ENCODE measurements at regions not wholly inside any gene's neighbourhood (a gene's known extent, or its start where the extent isn't known, plus 50 kb on each side); places are given as distances from the start of the nearest gene placed in this dataset.

DNA sequence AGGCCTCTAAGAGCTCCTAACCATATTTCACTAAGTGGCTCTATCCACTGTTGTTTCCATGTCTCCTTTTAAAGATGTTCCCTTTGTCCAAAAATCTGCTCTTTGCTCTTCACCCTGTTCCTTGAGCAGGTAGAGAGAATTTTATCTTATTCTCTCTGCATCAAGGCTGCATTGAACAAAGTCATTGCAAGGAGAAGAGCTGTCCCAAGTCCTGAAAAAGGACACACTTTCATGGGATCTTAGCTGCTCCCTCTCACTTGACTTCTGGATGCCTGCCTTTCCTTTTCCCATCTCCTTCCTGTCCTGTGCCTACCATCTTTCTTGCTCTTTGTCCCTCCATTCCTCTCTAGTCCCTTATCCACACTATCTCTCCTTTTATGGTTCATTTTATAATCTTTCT is 235.2 kb upstream of the THSD7B start:
- H3K9me3 Mint-ChIP-seq: no peaks in the 10 kb centered on the region
- no peaks in the 10 kb centered on the region for H3K36me3 Mint-ChIP-seq (ENCODE audit: low read depth)
- H3K4me1 Mint-ChIP-seq (ENCODE audit: low read depth): no peaks in the 10 kb centered on the region
- no peak overlapping the region for H3K27ac Mint-ChIP-seq
- H3K27me3 Mint-ChIP-seq (ENCODE audit: low read depth): no peaks in the 10 kb centered on the region
- no peak overlapping the region for H3K4me3 Mint-ChIP-seq

GRCh38 chr2:136527560-136527959 is 237.8 kb upstream of the THSD7B start:
- no peaks in the 10 kb centered on the region for H3K4me1 Mint-ChIP-seq (ENCODE audit: low read depth)
- H3K36me3 Mint-ChIP-seq (ENCODE audit: low read depth): no peaks in the 10 kb centered on the region
- no peak overlapping the region for H3K4me3 Mint-ChIP-seq
- no peaks in the 10 kb centered on the region for H3K9me3 Mint-ChIP-seq
- no peak overlapping the region for H3K27ac Mint-ChIP-seq
- no peaks in the 10 kb centered on the region for H3K27me3 Mint-ChIP-seq (ENCODE audit: low read depth)

DNA sequence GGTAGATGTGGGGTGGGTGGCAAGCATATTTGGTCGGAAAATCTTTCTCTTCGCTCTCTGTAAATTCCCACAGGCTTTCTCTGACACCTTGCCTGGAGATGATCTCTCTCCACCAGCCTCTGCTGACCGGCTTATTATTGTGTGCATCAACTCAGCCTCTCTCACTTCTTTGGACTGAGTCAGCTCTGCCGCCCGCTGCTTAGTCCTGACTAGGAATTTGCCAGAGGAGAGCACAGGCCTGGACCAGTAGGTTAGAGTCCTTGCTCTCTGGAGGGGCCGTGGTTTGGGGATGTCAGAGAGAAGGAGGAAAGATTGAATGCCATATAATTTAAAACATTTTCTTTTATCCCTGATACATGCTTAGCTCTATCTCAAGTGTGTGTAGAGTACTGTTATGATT is 242.6 kb upstream of the THSD7B start:
- Mint-ChIP-seq H3K36me3 (ENCODE audit: low read depth) (no peaks in the 10 kb centered on the region), H3K9me3 (no peaks in the 10 kb centered on the region), H3K4me1 (ENCODE audit: low read depth) (no peaks in the 10 kb centered on the region), H3K4me3 (no peak overlapping the region), H3K27me3 (ENCODE audit: low read depth) (no peaks in the 10 kb centered on the region), H3K27ac (no peak overlapping the region)

GRCh38 chr2:136517716-136518115 is 247.6 kb upstream of the THSD7B start:
- H3K4me1 Mint-ChIP-seq (ENCODE audit: low read depth): no peaks in the 10 kb centered on the region
- H3K27me3 Mint-ChIP-seq (ENCODE audit: low read depth): peaks cover 4% of the 10 kb centered on the region
- H3K9me3 Mint-ChIP-seq: no peaks in the 10 kb centered on the region
- H3K36me3 Mint-ChIP-seq (ENCODE audit: low read depth): no peaks in the 10 kb centered on the region
- H3K27ac Mint-ChIP-seq: no peak overlapping the region
- H3K4me3 Mint-ChIP-seq: no peak overlapping the region

GRCh38 chr2:136510244-136510643 is 255.1 kb upstream of the THSD7B start:
- H3K27me3 Mint-ChIP-seq (ENCODE audit: low read depth): no peaks in the 10 kb centered on the region
- no peaks in the 10 kb centered on the region for H3K9me3 Mint-ChIP-seq
- no peak overlapping the region for H3K27ac Mint-ChIP-seq
- H3K36me3 Mint-ChIP-seq (ENCODE audit: low read depth): no peaks in the 10 kb centered on the region
- no peak overlapping the region for H3K4me3 Mint-ChIP-seq
- H3K4me1 Mint-ChIP-seq (ENCODE audit: low read depth): no peaks in the 10 kb centered on the region

GRCh38 chr2:136505462-136505861 is 259.9 kb upstream of the THSD7B start:
- Mint-ChIP-seq H3K9me3 (no peaks in the 10 kb centered on the region), H3K36me3 (ENCODE audit: low read depth) (no peaks in the 10 kb centered on the region), H3K4me1 (ENCODE audit: low read depth) (no peaks in the 10 kb centered on the region), H3K27me3 (ENCODE audit: low read depth) (peaks cover 3% of the 10 kb centered on the region), H3K4me3 (no peak overlapping the region), H3K27ac (no peak overlapping the region)

DNA sequence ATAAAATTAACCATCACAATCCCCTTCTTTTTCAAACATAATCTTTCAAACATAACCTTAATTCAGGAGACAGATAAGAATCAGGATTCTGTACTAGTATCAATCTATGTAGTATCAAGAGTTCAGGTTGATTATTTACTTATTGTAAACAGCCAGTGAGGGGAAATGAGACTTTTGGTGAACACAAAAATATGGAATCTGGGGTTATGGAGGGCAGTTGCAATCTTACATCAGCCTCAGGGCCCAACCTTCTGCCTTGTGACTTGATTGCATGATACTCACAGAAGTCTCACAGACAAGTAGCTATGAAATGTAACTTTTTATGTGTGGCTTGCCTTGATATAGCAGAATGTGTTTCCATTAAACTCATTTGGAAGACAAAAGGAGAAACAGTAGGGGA is 262.7 kb upstream of the THSD7B start:
- peaks cover 3% of the 10 kb centered on the region for H3K27me3 Mint-ChIP-seq (ENCODE audit: low read depth)
- no peak overlapping the region for H3K27ac Mint-ChIP-seq
- H3K9me3 Mint-ChIP-seq: no peaks in the 10 kb centered on the region
- no peak overlapping the region for H3K4me3 Mint-ChIP-seq
- H3K36me3 Mint-ChIP-seq (ENCODE audit: low read depth): no peaks in the 10 kb centered on the region
- H3K4me1 Mint-ChIP-seq (ENCODE audit: low read depth): no peaks in the 10 kb centered on the region

GRCh38 chr2:136497709-136498108 is 267.6 kb upstream of the THSD7B start:
- H3K27ac Mint-ChIP-seq: no peak overlapping the region
- H3K4me1 Mint-ChIP-seq (ENCODE audit: low read depth): no peaks in the 10 kb centered on the region
- no peaks in the 10 kb centered on the region for H3K36me3 Mint-ChIP-seq (ENCODE audit: low read depth)
- no peaks in the 10 kb centered on the region for H3K9me3 Mint-ChIP-seq
- H3K4me3 Mint-ChIP-seq: no peak overlapping the region
- peaks cover 7% of the 10 kb centered on the region for H3K27me3 Mint-ChIP-seq (ENCODE audit: low read depth)

- Mint-ChIP-seq H3K4me3 (no peak overlapping the region), H3K27me3 (ENCODE audit: low read depth) (peaks cover 7% of the 10 kb centered on the region), H3K4me1 (ENCODE audit: low read depth) (no peaks in the 10 kb centered on the region), H3K36me3 (ENCODE audit: low read depth) (no peaks in the 10 kb centered on the region), H3K27ac (no peak overlapping the region), H3K9me3 (no peaks in the 10 kb centered on the region)
Measured at GRCh38 chr2:136496966-136497365, 268.4 kb upstream of the THSD7B start.

GRCh38 chr2:136495636-136496035 is 269.7 kb upstream of the THSD7B start:
- H3K27me3 Mint-ChIP-seq (ENCODE audit: low read depth): peaks cover 4% of the 10 kb centered on the region
- H3K9me3 Mint-ChIP-seq: no peaks in the 10 kb centered on the region
- H3K4me3 Mint-ChIP-seq: no peak overlapping the region
- H3K36me3 Mint-ChIP-seq (ENCODE audit: low read depth): no peaks in the 10 kb centered on the region
- H3K4me1 Mint-ChIP-seq (ENCODE audit: low read depth): no peaks in the 10 kb centered on the region
- no peak overlapping the region for H3K27ac Mint-ChIP-seq

- H3K9me3 Mint-ChIP-seq: no peaks in the 10 kb centered on the region
- no peak overlapping the region for H3K4me3 Mint-ChIP-seq
- H3K27ac Mint-ChIP-seq: no peak overlapping the region
- H3K4me1 Mint-ChIP-seq (ENCODE audit: low read depth): no peaks in the 10 kb centered on the region
- H3K27me3 Mint-ChIP-seq (ENCODE audit: low read depth): peaks cover 4% of the 10 kb centered on the region
- no peaks in the 10 kb centered on the region for H3K36me3 Mint-ChIP-seq (ENCODE audit: low read depth)
Measured at GRCh38 chr2:136492901-136493300, 272.4 kb upstream of the THSD7B start.

DNA sequence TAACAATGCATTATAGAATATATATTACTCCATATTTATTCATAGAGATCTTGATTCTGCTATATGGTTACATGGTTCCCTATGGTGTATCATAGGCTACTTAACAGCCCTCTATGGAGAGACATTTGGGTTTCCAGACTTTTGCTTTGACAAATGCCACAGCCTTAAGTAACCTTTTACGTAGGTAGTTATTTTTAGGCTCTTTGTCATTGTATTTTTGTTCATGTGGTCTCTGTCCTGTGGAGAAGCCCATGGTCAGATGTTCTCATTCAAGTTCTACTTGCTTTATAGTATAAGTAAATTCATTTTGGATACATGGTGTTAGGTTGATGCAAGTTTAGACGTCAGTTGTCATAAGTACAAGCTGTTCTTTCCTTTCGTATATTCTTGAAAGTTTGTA is 275.2 kb upstream of the THSD7B start:
- Mint-ChIP-seq H3K4me1 (ENCODE audit: low read depth) (no peaks in the 10 kb centered on the region), H3K9me3 (no peaks in the 10 kb centered on the region), H3K27ac (no peak overlapping the region), H3K4me3 (no peak overlapping the region), H3K36me3 (ENCODE audit: low read depth) (no peaks in the 10 kb centered on the region), H3K27me3 (ENCODE audit: low read depth) (no peaks in the 10 kb centered on the region)

DNA sequence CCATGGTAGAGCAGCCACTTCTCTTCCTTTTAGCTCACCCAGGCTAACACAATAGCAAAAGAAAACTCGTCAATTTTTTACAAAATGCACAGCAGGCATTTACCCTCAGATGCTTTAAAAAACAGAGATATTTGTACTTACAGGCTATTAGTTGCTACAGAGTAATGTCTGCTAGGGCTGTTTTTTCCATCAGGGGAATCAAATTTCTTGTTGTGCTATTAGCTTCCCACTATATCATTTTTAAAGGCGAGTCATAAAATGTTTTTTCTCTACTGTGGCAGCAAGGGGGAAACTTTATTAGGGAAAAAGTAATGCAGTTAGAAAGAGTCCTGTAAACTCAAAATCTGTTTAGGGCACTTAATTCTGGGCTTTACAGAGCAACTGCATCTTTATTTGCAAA is 277.9 kb upstream of the THSD7B start:
- no peaks in the 10 kb centered on the region for H3K27me3 Mint-ChIP-seq (ENCODE audit: low read depth)
- H3K4me1 Mint-ChIP-seq (ENCODE audit: low read depth): no peaks in the 10 kb centered on the region
- H3K27ac Mint-ChIP-seq: no peak overlapping the region
- H3K4me3 Mint-ChIP-seq: no peak overlapping the region
- no peaks in the 10 kb centered on the region for H3K9me3 Mint-ChIP-seq
- no peaks in the 10 kb centered on the region for H3K36me3 Mint-ChIP-seq (ENCODE audit: low read depth)

DNA sequence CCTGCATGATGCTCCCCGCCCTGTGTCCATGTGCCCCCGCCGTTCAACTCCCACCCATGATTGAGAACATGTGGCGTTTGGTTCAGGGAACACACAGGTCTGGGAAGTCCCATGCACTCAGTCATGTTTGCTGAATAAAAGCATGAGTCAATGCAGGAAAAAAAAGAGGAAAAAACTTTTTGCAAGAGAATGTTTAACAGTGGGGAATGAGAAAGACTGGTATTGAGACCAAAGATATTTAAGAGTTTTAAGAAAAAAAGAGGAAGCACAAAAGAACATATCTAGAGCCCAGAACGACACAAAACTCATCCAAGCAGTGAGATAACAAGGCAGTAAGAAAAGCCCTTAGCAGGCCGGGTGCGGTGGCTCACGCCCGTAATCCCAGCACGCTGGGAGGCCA is 279.2 kb upstream of the THSD7B start:
- no peaks in the 10 kb centered on the region for H3K27me3 Mint-ChIP-seq (ENCODE audit: low read depth)
- H3K27ac Mint-ChIP-seq: no peak overlapping the region
- no peak overlapping the region for H3K4me3 Mint-ChIP-seq
- no peaks in the 10 kb centered on the region for H3K36me3 Mint-ChIP-seq (ENCODE audit: low read depth)
- H3K4me1 Mint-ChIP-seq (ENCODE audit: low read depth): no peaks in the 10 kb centered on the region
- no peaks in the 10 kb centered on the region for H3K9me3 Mint-ChIP-seq

DNA sequence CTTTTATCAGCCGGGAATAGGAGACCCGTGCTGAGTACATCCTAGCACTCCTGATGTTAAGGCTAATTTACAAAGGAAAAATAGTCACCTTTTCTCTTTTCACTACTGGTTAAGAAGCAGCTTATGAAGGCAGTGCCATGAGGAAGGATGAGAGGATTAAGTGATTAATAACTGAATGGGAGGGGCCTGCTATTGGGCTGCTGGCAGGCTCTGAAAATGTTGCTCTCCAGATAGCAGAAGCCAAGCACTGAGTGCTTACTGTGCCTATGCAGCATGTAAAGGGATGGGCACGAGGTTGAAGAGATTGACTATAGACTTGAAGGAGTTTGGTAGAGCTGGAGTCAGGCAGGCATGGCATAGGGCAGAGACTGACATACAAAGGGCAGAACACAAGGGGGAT is 282.4 kb upstream of the THSD7B start:
- no peak overlapping the region for H3K4me3 Mint-ChIP-seq
- no peaks in the 10 kb centered on the region for H3K36me3 Mint-ChIP-seq (ENCODE audit: low read depth)
- no peak overlapping the region for H3K27ac Mint-ChIP-seq
- no peaks in the 10 kb centered on the region for H3K4me1 Mint-ChIP-seq (ENCODE audit: low read depth)
- H3K9me3 Mint-ChIP-seq: peaks cover 8% of the 10 kb centered on the region
- no peaks in the 10 kb centered on the region for H3K27me3 Mint-ChIP-seq (ENCODE audit: low read depth)

DNA sequence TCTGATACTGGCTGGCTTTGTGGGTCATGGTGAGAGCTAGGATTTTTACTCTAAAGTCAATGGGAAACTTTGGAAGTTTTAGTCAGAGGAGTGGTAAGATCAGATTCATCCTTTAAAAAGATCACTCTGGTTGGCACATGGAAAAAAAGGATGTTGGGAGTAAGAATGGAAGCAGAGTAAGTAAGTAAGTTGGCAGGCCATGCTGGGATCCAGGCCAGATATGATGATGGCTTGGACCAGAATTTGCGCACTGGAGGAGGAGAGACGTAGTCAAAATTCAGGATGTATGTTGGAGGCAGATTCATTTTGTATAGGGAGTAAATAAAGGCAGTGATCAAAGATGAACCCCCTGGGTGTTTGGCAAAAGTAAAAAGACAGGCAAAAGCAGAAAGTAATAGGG is 283.3 kb upstream of the THSD7B start:
- Mint-ChIP-seq H3K4me1 (ENCODE audit: low read depth) (no peaks in the 10 kb centered on the region), H3K4me3 (no peak overlapping the region), H3K36me3 (ENCODE audit: low read depth) (no peaks in the 10 kb centered on the region), H3K9me3 (peaks cover 11% of the 10 kb centered on the region), H3K27me3 (ENCODE audit: low read depth) (no peaks in the 10 kb centered on the region), H3K27ac (no peak overlapping the region)
